ENCODE measurements at regions not wholly inside any gene's neighbourhood (a gene's known extent, or its start where the extent isn't known, plus 50 kb on each side); places are given as distances from the start of the nearest gene placed in this dataset.
A peak's percentile ranks its signal among the peaks of the same experiment; 100 is the strongest.

DNA sequence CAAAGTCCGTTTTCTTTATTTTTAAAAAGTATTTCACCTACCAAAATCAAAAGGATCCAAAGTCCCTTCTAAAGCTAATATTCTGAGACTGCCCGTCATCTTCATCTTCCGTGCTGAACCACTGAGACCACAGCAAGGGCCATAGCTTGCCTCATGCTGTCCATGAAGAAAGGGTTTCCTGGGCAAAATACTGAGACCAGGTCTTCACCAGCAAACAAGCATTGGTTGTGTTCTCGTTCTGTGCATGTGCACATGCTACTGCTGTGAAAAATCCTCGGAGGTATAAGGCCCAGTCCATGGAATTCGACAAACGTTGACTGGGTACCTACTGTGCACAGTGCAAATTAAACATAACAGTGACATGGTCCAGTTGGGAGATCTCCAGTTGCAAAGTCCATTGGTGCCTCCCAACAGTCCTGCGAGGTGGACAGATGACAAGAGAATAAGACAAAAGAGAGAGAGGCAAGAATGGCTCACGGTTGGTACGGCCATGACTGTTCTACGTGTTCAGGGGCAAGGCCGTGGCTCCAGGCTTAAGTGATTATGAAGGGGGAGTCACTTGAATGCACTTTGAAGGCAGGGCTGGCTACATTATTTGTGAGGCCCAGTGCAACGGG is 192.6 kb upstream of the GLI2 start (continued):
- TF ChIP-seq, protein P1, sequence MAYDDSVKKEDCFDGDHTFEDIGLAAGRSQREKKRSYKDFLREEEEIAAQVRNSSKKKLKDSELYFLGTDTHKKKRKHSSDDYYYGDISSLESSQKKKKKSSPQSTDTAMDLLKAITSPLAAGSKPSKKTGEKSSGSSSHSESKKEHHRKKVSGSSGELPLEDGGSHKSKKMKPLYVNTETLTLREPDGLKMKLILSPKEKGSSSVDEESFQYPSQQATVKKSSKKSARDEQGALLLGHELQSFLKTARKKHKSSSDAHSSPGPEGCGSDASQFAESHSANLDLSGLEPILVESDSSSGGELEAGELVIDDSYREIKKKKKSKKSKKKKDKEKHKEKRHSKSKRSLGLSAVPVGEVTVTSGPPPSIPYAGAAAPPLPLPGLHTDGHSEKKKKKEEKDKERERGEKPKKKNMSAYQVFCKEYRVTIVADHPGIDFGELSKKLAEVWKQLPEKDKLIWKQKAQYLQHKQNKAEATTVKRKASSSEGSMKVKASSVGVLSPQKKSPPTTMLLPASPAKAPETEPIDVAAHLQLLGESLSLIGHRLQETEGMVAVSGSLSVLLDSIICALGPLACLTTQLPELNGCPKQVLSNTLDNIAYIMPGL (CRISPR knock-in tag; IDR thresholded peaks at IDR 0.05; ENCODE audit: borderline replicate concordance in 1 of 2, low read depth in 1 of 2), result peak in 1 of 2 experiments; percentile 22; a peak in 1 of 4 replicates
- TF ChIP-seq CEBPG (CRISPR knock-in tag; IDR thresholded peaks at IDR 0.05) (no peak; the same call in 1 of the 2 replicates), CREB1 (IDR thresholded peaks at IDR 0.05) (no peak), CREB1 (CRISPR knock-in tag; IDR thresholded peaks at IDR 0.05) (peak; percentile 23; the same call in 1 of the 2 replicates), FOXO1 (CRISPR knock-in tag; IDR thresholded peaks at IDR 0.05) (peak; percentile 58), ZSCAN29 (CRISPR knock-in tag; conservative IDR thresholded peaks at IDR 0.05) (peak; percentile 68; the same call in 1 of the 2 replicates), ZNF224 (CRISPR knock-in tag; IDR thresholded peaks at IDR 0.05) (no peak), NBN (conservative IDR thresholded peaks at IDR 0.05) (no peak), ZNF83 (CRISPR knock-in tag; IDR thresholded peaks at IDR 0.05; ENCODE audit: borderline replicate concordance) (no peak), REPIN1 (CRISPR knock-in tag; IDR thresholded peaks at IDR 0.05; ENCODE audit: borderline replicate concordance, low read depth) (peak; percentile 86), TARDBP (CRISPR knock-in tag; IDR thresholded peaks at IDR 0.05) (peak; percentile 72; the same call in 1 of the 2 replicates), ZMYM2 (CRISPR knock-in tag; IDR thresholded peaks at IDR 0.05) (peak; percentile 60; the same call in 1 of the 2 replicates), NKX3-1 (CRISPR knock-in tag; IDR thresholded peaks at IDR 0.05) (peak; percentile 87; the same call in 1 of the 2 replicates), ZFP90 (CRISPR knock-in tag; IDR thresholded peaks at IDR 0.05; ENCODE audit: borderline replicate concordance) (peak; percentile 90; the same call in 1 of the 2 replicates), ONECUT2 (CRISPR knock-in tag; IDR thresholded peaks at IDR 0.05) (peak; percentile 47; the same call in 1 of the 2 replicates), ZNF383 (CRISPR knock-in tag; IDR thresholded peaks at IDR 0.05; ENCODE audit: borderline replicate concordance) (no peak), LCORL (IDR thresholded peaks at IDR 0.05) (peak; percentile 7; the same call in 1 of the 2 replicates), LCORL (CRISPR knock-in tag; IDR thresholded peaks at IDR 0.05) (peak; percentile 67), NCOA1 (CRISPR knock-in tag; IDR thresholded peaks at IDR 0.05) (0 out of 2 replicates have a peak, but pooled peaks have one; percentile 27), TBX2 (CRISPR knock-in tag; IDR thresholded peaks at IDR 0.05; ENCODE audit: borderline replicate concordance) (peak; percentile 76), ZNF563 (CRISPR knock-in tag; IDR thresholded peaks at IDR 0.05) (peak; percentile 53; the same call in 1 of the 2 replicates), EED (CRISPR knock-in tag; IDR thresholded peaks at IDR 0.05) (peak; percentile 38; the same call in 1 of the 2 replicates), ZNF589 (CRISPR knock-in tag; conservative IDR thresholded peaks at IDR 0.05) (no peak), KDM6A (CRISPR knock-in tag; IDR thresholded peaks at IDR 0.05; ENCODE audit: low read depth) (peak; percentile 38; the same call in 1 of the 2 replicates)
- TF ChIP-seq, protein P2, sequence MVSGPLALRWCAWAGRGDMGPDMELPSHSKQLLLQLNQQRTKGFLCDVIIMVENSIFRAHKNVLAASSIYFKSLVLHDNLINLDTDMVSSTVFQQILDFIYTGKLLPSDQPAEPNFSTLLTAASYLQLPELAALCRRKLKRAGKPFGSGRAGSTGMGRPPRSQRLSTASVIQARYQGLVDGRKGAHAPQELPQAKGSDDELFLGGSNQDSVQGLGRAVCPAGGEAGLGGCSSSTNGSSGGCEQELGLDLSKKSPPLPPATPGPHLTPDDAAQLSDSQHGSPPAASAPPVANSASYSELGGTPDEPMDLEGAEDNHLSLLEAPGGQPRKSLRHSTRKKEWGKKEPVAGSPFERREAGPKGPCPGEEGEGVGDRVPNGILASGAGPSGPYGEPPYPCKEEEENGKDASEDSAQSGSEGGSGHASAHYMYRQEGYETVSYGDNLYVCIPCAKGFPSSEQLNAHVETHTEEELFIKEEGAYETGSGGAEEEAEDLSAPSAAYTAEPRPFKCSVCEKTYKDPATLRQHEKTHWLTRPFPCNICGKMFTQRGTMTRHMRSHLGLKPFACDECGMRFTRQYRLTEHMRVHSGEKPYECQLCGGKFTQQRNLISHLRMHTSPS (CRISPR knock-in tag; IDR thresholded peaks at IDR 0.05; ENCODE audit: low read depth), result peak; percentile 63
- TF ChIP-seq, protein P3, sequence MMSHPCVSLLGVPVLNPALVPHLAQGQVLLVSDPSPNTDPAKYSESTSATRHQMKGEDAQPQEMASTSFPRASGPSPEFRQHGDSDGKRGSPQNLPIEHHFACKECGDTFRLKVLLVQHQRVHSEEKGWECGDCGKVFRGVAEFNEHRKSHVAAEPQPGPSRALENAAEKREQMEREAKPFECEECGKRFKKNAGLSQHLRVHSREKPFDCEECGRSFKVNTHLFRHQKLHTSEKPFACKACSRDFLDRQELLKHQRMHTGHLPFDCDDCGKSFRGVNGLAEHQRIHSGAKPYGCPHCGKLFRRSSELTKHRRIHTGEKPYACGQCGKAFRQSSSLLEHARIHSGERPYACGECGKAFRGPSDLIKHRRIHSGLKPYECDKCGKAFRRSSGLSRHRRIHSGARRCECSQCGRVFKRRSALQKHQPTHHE (CRISPR knock-in tag; IDR thresholded peaks at IDR 0.05; ENCODE audit: borderline replicate concordance), result peak; percentile 68; the same call in 1 of the 2 replicates
- TF ChIP-seq, protein P4, sequence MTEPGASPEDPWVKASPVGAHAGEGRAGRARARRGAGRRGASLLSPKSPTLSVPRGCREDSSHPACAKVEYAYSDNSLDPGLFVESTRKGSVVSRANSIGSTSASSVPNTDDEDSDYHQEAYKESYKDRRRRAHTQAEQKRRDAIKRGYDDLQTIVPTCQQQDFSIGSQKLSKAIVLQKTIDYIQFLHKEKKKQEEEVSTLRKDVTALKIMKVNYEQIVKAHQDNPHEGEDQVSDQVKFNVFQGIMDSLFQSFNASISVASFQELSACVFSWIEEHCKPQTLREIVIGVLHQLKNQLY (CRISPR knock-in tag; IDR thresholded peaks at IDR 0.05), result peak; percentile 49
